ENCODE measurements at regions not wholly inside any gene's neighbourhood (a gene's known extent, or its start where the extent isn't known, plus 50 kb on each side); places are given as distances from the start of the nearest gene placed in this dataset.

DNA sequence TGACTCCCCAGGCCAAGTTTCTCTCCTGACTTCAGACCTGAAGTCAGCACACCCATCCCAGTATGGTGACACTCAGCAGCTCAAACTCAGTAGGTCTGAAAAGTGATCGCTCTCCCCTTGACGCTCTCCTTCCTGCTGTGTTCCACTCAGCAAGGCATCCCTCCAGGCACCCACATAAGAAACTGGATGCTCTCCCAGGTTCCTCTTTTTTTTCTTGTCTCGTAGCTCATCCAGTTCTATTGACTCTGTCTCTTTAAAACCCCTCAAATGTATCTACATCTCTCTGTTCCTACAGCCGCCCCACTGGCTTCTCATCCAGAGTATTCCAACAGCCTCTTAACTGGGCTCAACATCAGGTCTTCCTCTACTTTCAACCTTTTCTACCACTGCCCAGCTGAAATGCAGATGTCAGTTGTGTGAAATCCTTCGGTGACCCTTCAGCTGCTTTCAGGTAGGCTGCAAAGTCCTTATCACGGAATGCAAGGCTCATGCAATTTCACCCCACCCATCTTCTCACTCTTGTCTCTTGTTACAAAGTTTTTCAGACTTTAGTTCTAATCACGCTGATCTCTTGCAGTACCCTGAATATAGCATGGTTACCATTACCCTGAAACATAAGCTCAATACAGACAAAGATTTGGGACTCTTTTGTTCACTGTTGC is 286.2 kb upstream of the POU3F1 start:
- DNase-seq (ENCODE audit: low read depth) = no peak

DNA sequence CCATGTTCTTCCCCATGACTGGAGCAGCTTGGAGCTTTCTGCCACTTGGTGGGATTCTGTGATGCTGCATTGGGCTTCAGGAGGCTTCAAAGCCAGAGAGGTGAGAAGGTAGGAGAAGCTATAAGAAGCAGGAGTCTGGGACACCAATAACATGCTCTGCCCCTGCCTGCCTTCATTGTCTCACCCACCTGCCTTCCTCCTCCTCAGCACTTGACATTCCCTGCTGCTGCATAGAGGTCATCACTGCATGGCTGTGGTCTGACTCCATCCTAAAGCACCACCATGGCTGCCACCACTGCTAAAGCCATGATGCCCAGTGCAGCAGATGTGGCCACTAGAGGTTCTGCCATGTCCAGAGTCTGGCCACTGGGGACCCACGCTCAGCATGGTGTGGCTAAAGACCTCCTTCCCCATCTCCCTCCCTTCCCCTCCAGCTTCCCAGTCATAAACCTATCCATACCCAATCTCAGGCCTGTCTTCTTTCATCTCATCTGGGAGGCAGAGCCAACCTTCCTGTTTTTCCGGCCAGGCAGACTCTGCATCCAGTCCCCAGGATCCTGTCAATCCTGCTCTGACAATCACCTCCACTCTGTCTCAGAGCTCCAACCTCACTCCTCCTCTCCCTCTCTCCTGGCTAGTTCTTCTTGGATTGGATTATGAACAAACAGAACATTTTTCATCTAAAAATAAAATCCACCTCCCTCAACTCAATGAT is 285.1 kb upstream of the POU3F1 start:
- DNase-seq (ENCODE audit: low read depth) = no peak

DNA sequence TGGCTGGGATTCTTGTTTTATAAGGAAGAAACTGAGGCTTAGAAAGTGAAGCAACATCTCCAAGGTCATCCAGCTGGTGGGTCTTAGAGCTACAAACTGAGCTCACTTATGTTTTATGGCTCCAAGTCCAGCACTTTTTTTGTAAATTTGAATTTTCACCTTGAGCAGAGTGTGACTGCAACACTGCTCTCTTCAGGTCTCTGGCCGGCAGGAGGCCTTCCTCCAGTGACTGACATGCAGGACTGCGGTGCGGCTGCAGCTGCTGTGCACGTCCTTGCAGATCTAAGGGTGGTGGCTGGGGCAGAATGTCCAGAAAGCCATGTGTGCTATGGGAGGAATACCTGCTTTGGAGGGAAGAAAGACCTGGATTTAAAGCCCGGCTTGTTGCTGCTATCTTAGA is 284.2 kb upstream of the POU3F1 start:
- no peak for DNase-seq (ENCODE audit: low read depth)

DNA sequence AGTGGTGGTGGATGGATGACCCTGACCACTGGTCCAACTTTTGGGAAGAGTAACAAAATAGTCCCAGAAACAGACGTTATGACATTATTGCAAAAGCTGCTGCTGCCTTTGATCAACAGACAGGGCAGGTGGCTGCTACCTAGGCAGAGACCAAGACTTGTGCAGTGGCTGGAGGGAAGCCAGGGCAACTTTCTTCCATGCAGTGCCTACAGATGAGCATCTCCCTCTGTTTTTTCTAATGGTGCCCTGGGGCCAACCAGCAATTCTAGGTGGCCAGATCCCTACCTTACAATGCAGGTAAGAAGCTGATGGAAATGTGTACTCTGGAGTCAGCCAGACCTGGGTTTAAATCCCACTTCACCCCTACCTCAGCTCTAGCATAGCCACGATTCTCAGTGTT is 283.1 kb upstream of the POU3F1 start:
- no peak for DNase-seq (ENCODE audit: low read depth)

DNA sequence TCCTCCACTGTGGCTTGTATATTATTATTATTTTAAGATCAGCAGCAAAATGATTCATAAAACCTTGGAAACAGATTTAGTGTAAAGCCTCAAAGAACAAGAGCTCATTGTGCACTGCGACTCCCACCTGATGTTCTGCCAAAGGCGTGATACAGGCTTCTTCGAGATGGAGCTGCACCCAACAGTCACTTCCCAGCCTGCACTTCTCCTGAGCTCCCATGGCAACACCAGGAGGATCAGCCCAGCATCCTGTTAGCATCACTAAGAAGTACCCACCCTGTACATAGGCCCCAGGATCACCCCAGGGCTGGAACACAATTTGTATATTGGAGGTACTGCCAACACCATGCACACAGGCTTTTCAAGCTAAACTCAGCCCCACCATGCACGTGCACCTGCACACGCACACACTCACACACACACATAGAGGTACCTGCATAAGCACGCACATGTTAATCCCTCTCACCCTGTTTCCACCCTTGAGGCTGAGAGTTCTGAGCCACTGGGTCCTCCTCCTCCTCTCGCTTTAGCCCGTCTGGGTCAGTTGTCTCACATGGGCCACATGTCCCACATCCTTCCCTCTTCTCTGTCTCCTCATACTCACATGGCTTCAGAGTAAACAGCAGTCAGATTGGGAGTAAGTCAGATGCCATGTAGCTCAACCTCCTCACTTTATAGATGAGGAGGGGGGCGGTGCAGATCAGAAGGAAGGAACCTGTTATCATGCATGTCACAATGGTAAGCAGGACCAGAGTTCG is 281.9 kb upstream of the POU3F1 start:
- DNase-seq (ENCODE audit: low read depth) = no peak

DNA sequence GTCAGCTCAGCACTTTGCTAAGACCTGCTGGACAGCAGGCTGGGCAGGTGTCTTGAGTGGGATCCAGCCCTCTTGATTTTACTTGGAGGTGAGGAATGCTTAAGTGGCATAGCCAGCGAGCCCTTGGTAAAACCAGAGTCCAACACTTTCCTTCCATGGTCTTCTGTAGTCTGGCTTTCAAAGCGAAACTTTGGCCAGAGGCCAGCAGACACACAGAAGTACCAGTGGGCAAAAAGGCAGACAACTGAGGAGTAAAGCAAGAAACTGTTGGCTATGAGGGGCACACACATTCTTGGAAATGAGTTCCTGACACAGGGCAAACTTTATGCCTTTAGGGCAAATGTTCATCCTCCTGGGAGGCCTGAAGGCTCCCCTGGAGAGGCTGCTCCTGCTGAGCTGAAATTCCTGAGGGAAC is 281.0 kb upstream of the POU3F1 start:
- DNase-seq (ENCODE audit: low read depth) = no peak

DNA sequence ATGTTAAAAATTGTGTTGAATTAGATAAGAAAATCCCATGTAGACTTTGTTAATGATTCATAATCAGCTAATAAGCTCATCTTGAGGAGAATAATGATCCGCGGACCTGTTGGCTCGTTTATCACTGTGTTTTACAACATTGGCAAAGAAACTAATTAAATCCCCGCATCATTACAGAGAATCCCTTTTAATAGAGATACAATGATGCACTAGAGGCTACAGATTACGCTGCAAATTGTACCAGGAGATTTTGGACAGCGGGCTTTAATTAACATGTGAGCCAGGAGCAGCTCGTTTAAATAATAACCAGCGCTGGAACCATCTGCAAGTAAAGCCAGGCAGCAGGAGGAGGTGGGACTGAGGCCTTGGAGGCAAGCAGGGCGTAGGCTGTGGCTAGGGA is 280.3 kb upstream of the POU3F1 start:
- no peak for DNase-seq (ENCODE audit: low read depth)

DNA sequence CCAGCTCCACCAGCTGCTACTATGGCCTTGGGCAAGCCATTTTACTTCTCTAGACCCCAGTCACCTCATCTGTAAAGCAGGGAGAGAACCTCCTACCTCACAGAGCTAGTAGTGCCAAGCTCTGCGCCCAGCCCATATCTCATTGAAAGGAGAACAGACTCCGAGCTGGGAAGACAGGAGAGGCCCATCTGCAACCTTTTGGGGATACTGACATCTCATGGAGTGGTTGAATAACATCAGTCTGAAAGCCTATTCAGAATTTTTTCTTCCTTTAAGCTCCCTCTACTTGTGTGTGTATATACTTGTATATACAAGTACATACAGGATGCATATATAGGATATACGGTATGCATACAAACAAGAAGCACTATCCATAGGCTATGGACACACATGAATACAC is 279.5 kb upstream of the POU3F1 start:
- no peak for DNase-seq (ENCODE audit: low read depth)

DNA sequence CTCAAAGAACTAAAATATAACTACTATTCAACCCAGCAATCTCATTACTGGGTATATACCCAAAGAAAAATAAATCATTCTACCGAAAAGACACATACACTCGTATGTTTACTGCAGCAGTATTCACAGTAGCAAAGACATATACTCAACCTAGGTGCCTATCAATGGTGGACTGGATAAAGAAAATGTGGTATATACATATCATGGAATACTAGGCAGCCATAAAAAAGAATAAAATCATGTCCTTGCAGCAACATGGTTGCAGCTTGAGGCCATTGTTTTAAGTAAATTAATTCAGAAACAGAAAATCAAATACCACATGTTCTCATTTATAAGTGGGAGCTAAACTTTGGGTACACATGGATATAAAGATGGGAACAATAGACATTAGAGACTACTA is 266.2 kb upstream of the POU3F1 start:
- DNase-seq (ENCODE audit: low read depth) = no peak

DNA sequence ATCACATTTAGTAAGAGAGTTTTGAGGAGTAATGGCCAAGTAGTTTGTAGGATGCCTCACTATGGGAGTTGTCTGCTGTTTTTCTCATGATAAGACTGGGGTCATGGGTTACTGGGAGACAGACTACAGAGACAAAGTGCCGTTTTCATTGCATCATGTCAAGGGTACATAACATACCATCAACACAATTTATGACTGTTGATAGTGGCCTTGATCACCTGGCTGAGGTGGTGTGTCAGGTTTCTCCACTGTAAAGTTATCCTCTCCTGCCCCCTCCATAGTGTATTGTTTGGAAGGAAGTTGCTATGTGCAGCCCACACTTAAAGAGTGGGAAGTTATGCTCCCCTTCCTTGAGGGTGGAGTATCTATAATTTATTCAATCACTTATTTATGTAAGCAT is 263.5 kb upstream of the POU3F1 start:
- no peak for DNase-seq (ENCODE audit: low read depth)

DNA sequence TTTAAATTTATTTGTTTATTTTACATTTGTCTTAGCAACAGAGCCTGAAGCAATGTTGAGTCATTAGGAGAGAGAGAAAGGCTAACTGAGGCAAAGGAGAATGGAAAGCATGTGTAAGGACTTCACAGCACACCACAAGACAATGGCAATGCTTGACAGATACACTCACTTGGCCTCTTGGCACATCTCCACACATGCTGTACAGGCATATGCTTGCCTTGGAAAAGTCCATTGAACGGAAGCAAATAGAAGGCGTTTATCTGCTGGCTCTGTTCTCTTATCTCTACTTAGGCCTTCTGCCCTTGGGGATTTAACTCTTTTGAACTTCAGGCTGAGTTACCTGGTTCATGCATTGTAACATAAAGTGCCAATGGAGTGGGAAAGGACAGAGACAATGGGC is 262.2 kb upstream of the POU3F1 start:
- DNase-seq (ENCODE audit: low read depth) = no peak

DNA sequence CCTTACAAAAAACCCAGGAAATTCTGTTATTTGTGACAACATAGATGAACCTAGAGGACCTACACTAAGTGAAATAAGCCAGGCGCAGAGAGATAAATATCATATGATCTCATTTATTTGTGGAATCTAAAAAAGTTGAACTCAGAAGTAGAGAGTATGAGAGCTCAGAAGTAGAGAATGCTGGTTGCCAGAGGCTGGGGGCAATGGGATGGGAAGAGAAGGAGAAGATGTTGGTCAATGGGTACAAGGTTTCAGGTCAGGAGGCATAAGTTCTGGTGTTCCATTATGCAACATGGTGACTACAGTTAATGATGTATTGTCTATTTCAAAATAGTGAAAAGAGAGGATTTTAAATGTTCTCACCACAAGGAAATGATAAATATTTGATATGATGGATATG is 259.1 kb upstream of the POU3F1 start:
- no peak for DNase-seq (ENCODE audit: low read depth)

DNA sequence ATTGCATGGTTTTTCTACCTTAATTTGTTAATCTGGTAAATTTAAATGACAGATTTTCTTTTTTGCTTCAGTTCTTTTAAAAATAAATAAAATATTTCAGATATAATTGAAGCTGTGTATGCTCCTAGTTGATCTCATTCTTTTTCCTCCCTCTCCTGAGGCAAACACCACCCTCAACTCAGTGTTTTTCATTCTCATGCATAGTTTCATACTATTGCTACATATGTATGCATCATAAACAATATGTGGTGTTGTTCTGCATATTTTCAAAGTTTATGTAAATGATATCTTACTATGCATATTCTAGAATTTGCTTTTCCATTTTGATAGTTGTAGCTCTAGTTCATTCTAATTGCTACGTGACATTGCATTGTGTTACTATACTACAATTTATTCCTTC is 257.2 kb upstream of the POU3F1 start:
- DNase-seq (ENCODE audit: low read depth) = no peak

DNA sequence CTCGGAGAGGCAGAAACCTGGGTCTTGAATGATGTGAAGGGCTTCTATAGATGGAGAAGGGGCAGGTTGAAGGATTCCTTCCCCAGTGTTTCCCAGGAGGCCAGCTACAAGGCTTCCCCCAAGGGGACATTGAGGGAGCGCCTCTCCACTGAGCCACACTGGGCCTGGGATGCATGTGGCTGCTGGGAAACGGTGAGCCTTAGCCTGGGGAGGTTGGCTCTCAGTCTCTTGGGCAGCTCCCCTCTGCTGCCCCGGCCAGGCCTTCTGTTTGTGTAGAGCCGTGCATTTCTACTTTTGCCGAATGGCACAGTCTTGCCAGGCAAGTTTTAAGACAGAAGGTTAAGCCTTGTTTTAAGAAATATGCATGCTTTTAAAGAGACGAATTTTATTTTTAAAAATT is 254.4 kb upstream of the POU3F1 start:
- DNase-seq (ENCODE audit: low read depth) = no peak

DNA sequence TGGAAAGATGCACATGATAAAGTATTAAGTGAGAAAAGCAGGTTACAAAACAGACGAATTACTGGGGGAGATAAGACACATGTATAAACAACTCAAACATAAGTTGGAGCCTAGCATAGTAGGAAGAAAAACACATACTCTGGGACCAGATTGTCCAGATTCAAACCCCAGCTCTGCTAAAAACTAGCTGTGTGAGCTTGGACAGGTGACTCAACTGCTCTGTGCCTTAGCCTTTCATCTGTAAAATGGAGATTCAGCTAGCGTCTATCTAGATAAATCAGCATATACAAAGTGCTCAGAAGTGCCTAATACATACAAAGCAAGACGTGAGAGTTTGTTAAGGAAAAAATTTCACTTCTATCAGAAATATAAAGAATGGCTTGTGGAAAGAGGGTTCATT is 254.0 kb upstream of the POU3F1 start:
- no peak for DNase-seq (ENCODE audit: low read depth)

DNA sequence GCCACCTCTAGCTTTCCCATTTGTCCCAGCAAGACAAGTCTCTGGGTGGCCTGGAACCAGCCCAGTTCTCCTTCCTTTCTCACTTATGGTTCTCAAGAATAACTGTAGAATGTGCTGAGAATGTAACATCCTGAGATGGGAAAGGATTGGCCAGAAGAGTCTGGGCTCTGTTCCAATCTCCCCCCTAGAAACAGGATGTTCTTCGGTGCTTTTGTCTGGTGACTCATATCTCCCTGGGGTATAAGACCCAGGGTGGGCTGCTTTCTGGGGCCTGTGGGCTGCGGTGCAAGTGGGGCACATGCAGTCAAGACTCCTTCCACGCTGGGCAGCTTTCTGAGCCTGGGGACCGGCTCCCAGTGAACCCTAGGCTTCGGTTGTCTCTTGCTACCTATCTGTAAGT is 251.2 kb upstream of the POU3F1 start:
- DNase-seq (ENCODE audit: low read depth) = no peak

DNA sequence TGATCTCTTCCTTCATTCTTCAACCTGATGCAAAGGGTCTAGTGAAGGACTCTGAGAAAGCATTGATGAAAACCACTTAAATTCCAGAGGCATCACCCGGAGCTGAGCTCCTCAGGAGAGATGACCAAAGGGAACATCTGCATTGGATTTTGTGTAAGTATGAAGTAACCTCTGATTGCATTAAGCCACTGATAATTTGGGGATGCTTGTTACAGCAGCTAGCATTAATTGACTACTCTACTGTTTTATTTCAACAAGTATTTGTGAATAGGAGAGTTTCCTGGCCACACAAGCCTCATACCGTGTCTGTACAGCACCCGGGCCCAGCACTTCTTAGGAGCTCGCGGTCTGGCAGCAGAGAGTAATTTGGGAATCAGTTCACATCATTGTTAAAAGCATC is 250.7 kb upstream of the POU3F1 start:
- DNase-seq (ENCODE audit: low read depth) = no peak

DNA sequence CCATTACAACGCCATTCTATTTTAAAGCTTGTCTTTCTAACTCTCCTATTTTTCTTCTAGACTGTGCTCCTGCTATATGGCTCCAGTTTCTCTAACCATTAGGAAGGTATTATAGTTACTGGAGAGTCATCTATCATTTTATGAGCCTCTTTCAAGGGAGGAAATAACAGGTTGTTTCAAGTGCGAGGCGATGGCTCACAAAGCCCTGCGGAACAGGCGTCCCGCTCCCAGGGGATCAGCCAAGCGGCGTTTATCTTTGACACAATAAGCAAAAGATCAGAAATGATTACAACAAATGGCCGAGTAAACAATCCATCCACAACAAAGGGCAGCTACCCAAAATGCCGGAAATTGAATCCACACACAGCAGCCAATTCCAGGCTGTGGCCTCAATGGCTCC is 249.5 kb upstream of the POU3F1 start:
- no peak for DNase-seq (ENCODE audit: low read depth)

DNA sequence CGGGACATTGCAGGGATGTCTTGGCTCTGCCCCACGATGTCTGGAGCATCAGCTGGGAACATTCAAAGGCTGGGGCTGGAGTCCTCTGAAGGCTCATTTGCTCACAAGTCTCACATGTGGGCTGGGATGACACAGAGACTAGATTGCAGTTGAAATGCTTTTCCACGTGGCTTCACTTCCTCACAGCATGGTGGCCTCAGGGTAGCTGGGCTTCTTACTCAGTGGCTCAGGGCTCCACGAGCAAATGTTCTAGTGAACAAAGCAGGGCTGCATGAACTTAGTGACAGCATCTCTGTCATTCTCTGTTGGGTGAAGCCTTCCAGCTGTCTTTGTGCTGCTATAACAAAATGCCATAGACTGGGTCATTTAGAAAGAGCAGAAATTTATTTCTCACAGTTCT is 247.0 kb upstream of the POU3F1 start:
- no peak for DNase-seq (ENCODE audit: low read depth)

DNA sequence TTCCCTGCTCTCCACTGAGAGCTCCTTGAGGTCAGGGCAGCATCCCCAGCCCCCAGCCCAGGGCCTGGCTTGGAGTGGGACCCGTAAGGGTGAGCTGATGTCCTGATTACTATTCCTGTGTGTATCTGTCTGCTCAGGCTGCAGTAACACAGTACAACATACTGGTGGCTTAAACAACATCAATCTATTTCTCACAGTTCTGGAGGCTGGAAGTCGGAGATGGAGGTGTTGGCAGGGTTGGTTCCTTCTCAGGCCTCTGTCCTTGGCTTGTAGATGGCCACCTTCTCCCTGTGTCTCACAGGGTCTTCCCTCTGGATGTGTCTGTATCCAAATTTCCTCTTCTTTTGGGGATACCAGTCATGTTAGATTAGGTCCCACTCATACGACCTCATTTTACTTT is 246.4 kb upstream of the POU3F1 start:
- no peak for DNase-seq (ENCODE audit: low read depth)

DNA sequence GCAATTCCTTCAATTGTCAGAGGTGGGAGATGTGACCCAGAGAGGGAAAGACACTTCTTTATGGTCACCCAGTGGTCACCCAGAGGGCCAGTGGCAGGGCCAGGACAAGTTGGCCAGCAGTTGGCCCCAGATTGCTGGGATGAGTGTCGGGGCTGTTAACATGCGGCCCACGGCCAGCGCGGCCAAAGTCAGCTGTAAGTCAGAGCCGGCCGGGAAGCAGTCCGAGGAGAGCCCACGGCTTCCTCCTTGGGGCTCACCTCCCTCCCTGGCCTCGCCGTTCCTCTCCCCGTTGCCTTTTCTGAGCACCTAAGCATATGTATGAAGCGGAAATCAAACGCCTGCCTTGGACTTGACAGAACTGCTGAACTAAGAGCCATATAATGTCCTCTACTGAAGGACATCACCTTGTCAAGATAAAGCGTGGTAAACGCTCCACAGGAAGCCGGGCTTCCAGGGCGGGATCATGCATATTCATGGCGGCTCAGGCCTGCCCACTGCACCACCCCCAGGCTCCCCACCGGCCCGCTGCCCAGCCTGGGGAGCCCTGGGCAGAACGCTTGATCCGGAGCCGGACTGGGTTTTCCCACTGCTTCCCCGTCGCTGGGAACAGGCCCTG is 245.4 kb upstream of the POU3F1 start:
- DNase-seq (ENCODE audit: low read depth) = no peak

DNA sequence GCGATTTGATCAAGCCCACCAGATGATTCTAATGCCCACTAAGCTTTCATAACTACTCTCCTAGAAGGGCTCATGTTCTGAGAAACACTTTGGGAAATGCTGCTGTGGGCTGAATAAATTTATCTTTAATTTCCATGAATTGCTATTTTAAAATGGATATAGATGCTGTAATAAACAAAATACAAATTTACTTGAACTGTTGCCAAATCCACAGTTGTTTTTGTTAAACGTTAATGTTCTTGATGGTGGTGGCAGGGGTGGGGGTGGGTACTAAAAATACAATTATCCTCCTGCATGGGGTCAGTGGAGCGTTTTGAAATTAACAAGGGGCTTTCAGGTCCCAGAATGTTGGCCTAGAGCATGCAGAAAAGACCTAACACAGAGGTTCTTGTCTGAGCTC is 244.7 kb upstream of the POU3F1 start:
- no peak for DNase-seq (ENCODE audit: low read depth)

DNA sequence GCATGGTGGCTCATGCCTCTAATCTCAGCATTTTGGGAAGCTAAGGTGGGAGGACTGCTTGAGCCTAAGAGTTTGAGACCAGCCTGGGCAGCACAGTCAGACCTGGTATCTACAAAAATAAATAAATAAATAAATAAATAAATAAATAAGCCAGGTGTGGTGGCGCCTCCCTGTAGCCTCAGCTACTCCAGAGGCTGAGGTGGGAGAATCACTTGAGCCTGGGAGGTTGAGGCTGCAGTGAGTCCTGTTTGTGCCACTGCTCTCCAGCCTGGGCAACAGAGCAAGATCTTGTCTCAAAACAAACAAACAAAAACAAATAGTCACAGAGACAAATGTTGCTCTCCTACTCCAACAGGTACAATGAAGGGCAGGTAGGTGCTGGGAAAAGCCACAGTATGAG is 242.4 kb upstream of the POU3F1 start:
- no peak for DNase-seq (ENCODE audit: low read depth)
